ENCODE measurements at regions not wholly inside any gene's neighbourhood (a gene's known extent, or its start where the extent isn't known, plus 50 kb on each side); places are given as distances from the start of the nearest gene placed in this dataset.

GRCh38 chr4:45566896-45567603 lies 556.8 kb downstream of the GABRG1 start:
- no peak overlapping the region for H3K4me3 Mint-ChIP-seq (ENCODE audit: unreplicated experiment)
- Histone ChIP-seq H2AFZ (ENCODE audit: low read depth, low read length) (no peak overlapping the region), H3K27me3 (ENCODE audit: insufficient read depth, low read length) (no peaks in the 10 kb centered on the region), H3K79me2 (ENCODE audit: insufficient read depth, low read length) (no peaks in the 10 kb centered on the region), H3K9ac (ENCODE audit: low read length) (no peak overlapping the region), H3K27ac (ENCODE audit: low read depth, low read length) (no peak overlapping the region), H3K4me1 (ENCODE audit: insufficient read depth, low read length) (no peaks in the 10 kb centered on the region), H4K20me1 (ENCODE audit: insufficient read depth, low read length) (no peaks in the 10 kb centered on the region), H3K4me2 (ENCODE audit: low read length) (no peak overlapping the region), H3K9me3 (ENCODE audit: insufficient read depth, low read depth, low read length) (no peaks in the 10 kb centered on the region), H3K36me3 (ENCODE audit: insufficient read depth, low read length) (no peaks in the 10 kb centered on the region), H3K4me3 (ENCODE audit: insufficient read depth, low read depth, low read length) (no peak overlapping the region)
- DNase-seq (ENCODE audit: low read depth) (no peak), FAIRE-seq (no peak)
- TF ChIP-seq EZH2 (IDR thresholded peaks at IDR 0.05; ENCODE audit: insufficient read depth, low read length) (no peak), CTCF (IDR thresholded peaks at IDR 0.05; ENCODE audit: insufficient read depth, low read depth, low read length) (no peak)
- H3K9me3 Mint-ChIP-seq (ENCODE audit: unreplicated experiment): no peaks in the 10 kb centered on the region
- no peaks in the 10 kb centered on the region for H3K36me3 Mint-ChIP-seq (ENCODE audit: low read depth, unreplicated experiment)
- no peaks in the 10 kb centered on the region for H3K27me3 Mint-ChIP-seq (ENCODE audit: low read depth, unreplicated experiment)
- no peak overlapping the region for H3K27ac Mint-ChIP-seq (ENCODE audit: unreplicated experiment)
- H3K4me1 Mint-ChIP-seq (ENCODE audit: low read depth, unreplicated experiment): no peaks in the 10 kb centered on the region

GRCh38 chr4:45554423-45554822 lies 569.4 kb downstream of the GABRG1 start:
- Mint-ChIP-seq H3K36me3 (ENCODE audit: low read depth, unreplicated experiment) (no peaks in the 10 kb centered on the region), H3K27me3 (ENCODE audit: low read depth, unreplicated experiment) (no peaks in the 10 kb centered on the region), H3K4me3 (ENCODE audit: unreplicated experiment) (no peak overlapping the region), H3K4me1 (ENCODE audit: low read depth, unreplicated experiment) (peaks cover 2% of the 10 kb centered on the region), H3K9me3 (ENCODE audit: unreplicated experiment) (no peaks in the 10 kb centered on the region), H3K27ac (ENCODE audit: unreplicated experiment) (no peak overlapping the region)
- H3K36me3 ChIP-seq (ENCODE audit: insufficient read depth, low read length): no peaks in the 10 kb centered on the region
- H3K9me3 ChIP-seq (ENCODE audit: insufficient read depth, low read depth, low read length): no peaks in the 10 kb centered on the region
- no peak overlapping the region for H3K4me3 ChIP-seq (ENCODE audit: insufficient read depth, low read depth, low read length)
- no peak for FAIRE-seq
- H3K27me3 ChIP-seq (ENCODE audit: insufficient read depth, low read length): no peaks in the 10 kb centered on the region
- H2AFZ ChIP-seq (ENCODE audit: low read depth, low read length): no peak overlapping the region
- no peaks in the 10 kb centered on the region for H3K79me2 ChIP-seq (ENCODE audit: insufficient read depth, low read length)
- DNase-seq (ENCODE audit: low read depth): no peak
- no peak for TF ChIP-seq EZH2 (IDR thresholded peaks at IDR 0.05; ENCODE audit: insufficient read depth, low read length)
- no peak for TF ChIP-seq CTCF (IDR thresholded peaks at IDR 0.05; ENCODE audit: insufficient read depth, low read depth, low read length)
- no peaks in the 10 kb centered on the region for H4K20me1 ChIP-seq (ENCODE audit: insufficient read depth, low read length)
- no peak overlapping the region for H3K9ac ChIP-seq (ENCODE audit: low read length)
- H3K4me1 ChIP-seq (ENCODE audit: insufficient read depth, low read length): no peaks in the 10 kb centered on the region
- H3K27ac ChIP-seq (ENCODE audit: low read depth, low read length): no peak overlapping the region
- no peak overlapping the region for H3K4me2 ChIP-seq (ENCODE audit: low read length)

GRCh38 chr4:45550766-45551366 lies 573.0 kb downstream of the GABRG1 start:
- no peaks in the 10 kb centered on the region for H3K27me3 Mint-ChIP-seq (ENCODE audit: low read depth, unreplicated experiment)
- no peaks in the 10 kb centered on the region for H4K20me1 ChIP-seq (ENCODE audit: insufficient read depth, low read length)
- no peak for TF ChIP-seq EZH2 (IDR thresholded peaks at IDR 0.05; ENCODE audit: insufficient read depth, low read length)
- TF ChIP-seq CTCF (IDR thresholded peaks at IDR 0.05; ENCODE audit: insufficient read depth, low read depth, low read length): no peak
- FAIRE-seq: no peak
- no peaks in the 10 kb centered on the region for H3K9me3 Mint-ChIP-seq (ENCODE audit: unreplicated experiment)
- no peak overlapping the region for H3K9ac ChIP-seq (ENCODE audit: low read length)
- H3K4me3 ChIP-seq (ENCODE audit: insufficient read depth, low read depth, low read length): no peak overlapping the region
- H2AFZ ChIP-seq (ENCODE audit: low read depth, low read length): no peak overlapping the region
- peaks cover 2% of the 10 kb centered on the region for H3K4me1 Mint-ChIP-seq (ENCODE audit: low read depth, unreplicated experiment)
- H3K4me3 Mint-ChIP-seq (ENCODE audit: unreplicated experiment): no peak overlapping the region
- H3K27me3 ChIP-seq (ENCODE audit: insufficient read depth, low read length): no peaks in the 10 kb centered on the region
- no peak overlapping the region for H3K27ac Mint-ChIP-seq (ENCODE audit: unreplicated experiment)
- no peaks in the 10 kb centered on the region for H3K36me3 Mint-ChIP-seq (ENCODE audit: low read depth, unreplicated experiment)
- DNase-seq (ENCODE audit: low read depth): no peak
- H3K79me2 ChIP-seq (ENCODE audit: insufficient read depth, low read length): no peaks in the 10 kb centered on the region
- no peaks in the 10 kb centered on the region for H3K4me1 ChIP-seq (ENCODE audit: insufficient read depth, low read length)
- no peaks in the 10 kb centered on the region for H3K36me3 ChIP-seq (ENCODE audit: insufficient read depth, low read length)
- H3K27ac ChIP-seq (ENCODE audit: low read depth, low read length): no peak overlapping the region
- no peaks in the 10 kb centered on the region for H3K9me3 ChIP-seq (ENCODE audit: insufficient read depth, low read depth, low read length)
- no peak overlapping the region for H3K4me2 ChIP-seq (ENCODE audit: low read length)

Measured in astrocyte (in vitro differentiated cells and primary cell).